Bronchial epithelial cell (primary cell): ENCODE measurements at regions not wholly inside any gene's neighbourhood (a gene's known extent, or its start where the extent isn't known, plus 50 kb on each side); places are given as distances from the start of the nearest gene placed in this dataset.
A peak's percentile ranks its signal among the peaks of the same experiment; 100 is the strongest.

Source experiments
- DNase-seq: peaks from one replicate; pipeline ENCODE4 v3.0.0-alpha.2; 2010; ENCODE audit warnings: low read depth
- FAIRE-seq: peaks from 2 replicates; lab custom pipeline; 2011; peaks lifted over from hg19 to GRCh38; lab: Jason Lieb, UNC
- H3K27me3 ChIP-seq: 2 replicates; pipeline ENCODE4 v1.5.1; 2011; ENCODE audit warnings: low read length; ENCODE audit not compliant: control insufficient read depth, insufficient read depth
- H3K36me3 ChIP-seq: 2 replicates; pipeline ENCODE4 v1.5.1; 2011; ENCODE audit warnings: low read length; ENCODE audit not compliant: control insufficient read depth, insufficient read depth
- H3K4me3 ChIP-seq: 2 replicates; pipeline ENCODE4 v1.5.1; 2011; ENCODE audit warnings: mild to moderate bottlenecking, low read depth, low read length, control low read depth
- CTCF ChIP-seq: IDR thresholded peaks from 2 replicates; pipeline ENCODE4 v1.5.1; 2011; ENCODE audit warnings: mild to moderate bottlenecking, moderate library complexity, low read length, control low read depth, inconsistent platforms; ENCODE audit not compliant: insufficient read depth, severe bottlenecking

DNA sequence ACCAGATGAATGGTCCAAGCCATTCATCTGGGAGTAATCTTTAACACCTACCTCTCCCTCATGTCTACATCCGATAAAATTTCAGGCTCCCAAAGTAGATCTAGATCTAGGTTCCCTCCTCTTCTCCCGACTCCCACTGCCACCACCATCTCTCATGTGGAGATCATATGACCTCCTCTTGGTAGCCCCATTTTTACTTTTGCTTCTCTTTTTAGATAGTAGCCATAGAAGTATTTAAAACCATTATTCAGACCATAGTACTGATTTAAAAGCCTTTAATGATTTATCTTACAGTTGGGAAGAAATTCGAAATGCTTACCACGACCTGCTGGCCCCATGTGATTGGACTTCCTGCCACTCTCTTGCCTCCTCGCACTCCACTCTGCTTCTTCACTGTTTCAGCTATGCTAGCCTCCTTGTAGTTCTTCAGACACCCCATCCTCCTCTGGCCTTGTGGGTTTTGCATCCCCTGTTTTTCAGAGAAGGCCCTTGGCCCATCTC lies 98.5 kb downstream of the RASSF10 start:
- TF ChIP-seq CTCF = no peak
- no peaks in the 10 kb centered on the region for H3K36me3 ChIP-seq
- no peaks in the 10 kb centered on the region for H3K27me3 ChIP-seq
- H3K4me3 ChIP-seq = no peak overlapping the region
- FAIRE-seq (no peak), DNase-seq (no peak)

DNA sequence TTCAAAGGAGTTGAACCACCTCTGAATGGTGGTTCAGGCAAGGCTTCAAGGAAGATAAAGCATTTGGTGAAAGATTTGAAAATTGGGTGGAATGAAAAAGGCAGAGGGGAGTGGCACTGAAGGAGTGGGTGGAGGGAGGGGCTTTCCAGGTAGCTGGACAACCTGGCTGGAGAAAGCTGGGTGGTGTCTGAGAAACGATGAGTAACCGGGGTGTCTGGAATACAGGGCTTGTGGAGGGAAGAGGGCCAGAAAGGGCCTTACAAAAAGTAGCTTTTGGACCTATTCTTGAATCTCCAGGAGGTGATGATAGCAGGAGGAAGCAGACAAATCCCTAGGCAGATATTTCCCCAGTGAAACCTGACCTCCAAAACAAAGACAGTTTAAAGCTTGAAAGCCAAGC lies 99.3 kb downstream of the RASSF10 start:
- DNase-seq (peak; percentile 85), FAIRE-seq (no peak)
- Histone ChIP-seq H3K27me3 (no peaks in the 10 kb centered on the region), H3K4me3 (no peak overlapping the region), H3K36me3 (no peaks in the 10 kb centered on the region)
- no peak for TF ChIP-seq CTCF

DNA sequence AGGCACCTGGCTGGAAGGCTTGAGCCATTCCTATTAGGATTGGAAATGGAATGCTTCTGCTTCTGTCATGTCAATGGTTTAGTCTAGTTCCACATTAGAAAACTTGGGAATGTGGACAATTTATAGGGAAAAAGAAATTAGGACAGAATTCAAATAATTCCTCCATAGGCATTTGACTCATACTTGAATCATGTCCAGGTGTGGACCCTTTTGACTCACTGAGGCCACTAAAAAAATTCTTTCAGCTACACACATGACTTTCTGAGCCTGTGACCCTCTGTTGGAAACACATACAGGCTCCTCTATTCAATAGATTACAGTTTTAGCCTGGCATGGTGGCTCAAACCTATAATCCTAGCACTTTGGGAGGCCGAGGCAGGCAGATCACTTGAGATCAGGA lies 100.5 kb downstream of the RASSF10 start:
- Histone ChIP-seq H3K4me3 (no peak overlapping the region), H3K36me3 (no peaks in the 10 kb centered on the region), H3K27me3 (no peaks in the 10 kb centered on the region)
- DNase-seq = peak; percentile 57
- no peak for FAIRE-seq
- no peak for TF ChIP-seq CTCF

DNA sequence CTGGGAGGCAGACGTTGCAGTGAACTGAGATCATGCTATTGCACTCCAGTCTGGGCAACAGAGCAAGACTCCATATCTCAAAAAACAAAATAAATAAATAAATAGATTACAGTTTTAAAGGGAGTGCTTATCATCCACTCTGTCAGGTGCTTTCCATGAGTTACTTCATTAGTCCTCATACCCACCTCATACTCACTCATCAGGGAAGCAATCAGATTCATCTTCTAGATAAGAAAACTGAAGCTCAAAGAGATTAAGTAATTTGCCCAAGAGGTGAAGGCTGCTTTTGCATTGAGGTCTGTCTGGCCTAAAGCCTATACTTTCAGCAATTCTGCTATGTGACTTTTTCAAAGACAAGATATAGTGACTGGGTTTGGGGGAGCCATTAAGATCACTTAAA lies 101.0 kb downstream of the RASSF10 start:
- FAIRE-seq = no peak

GRCh38 chr11:13110929-13111812 lies 102.1 kb downstream of the RASSF10 start:
- FAIRE-seq (no peak), DNase-seq (peak; percentile 85)
- H3K36me3 ChIP-seq = no peaks in the 10 kb centered on the region
- no peak overlapping the region for H3K4me3 ChIP-seq
- no peak for TF ChIP-seq CTCF
- no peaks in the 10 kb centered on the region for H3K27me3 ChIP-seq

More for the DNA sequence above, 101.0 kb downstream of the RASSF10 start:
- no peak for DNase-seq
- H3K4me3 ChIP-seq = no peak overlapping the region
- H3K27me3 ChIP-seq = no peaks in the 10 kb centered on the region
- no peaks in the 10 kb centered on the region for H3K36me3 ChIP-seq
- TF ChIP-seq CTCF = no peak
